ENCODE measurements at regions not wholly inside any gene's neighbourhood (a gene's known extent, or its start where the extent isn't known, plus 50 kb on each side); places are given as distances from the start of the nearest gene placed in this dataset.

DNA sequence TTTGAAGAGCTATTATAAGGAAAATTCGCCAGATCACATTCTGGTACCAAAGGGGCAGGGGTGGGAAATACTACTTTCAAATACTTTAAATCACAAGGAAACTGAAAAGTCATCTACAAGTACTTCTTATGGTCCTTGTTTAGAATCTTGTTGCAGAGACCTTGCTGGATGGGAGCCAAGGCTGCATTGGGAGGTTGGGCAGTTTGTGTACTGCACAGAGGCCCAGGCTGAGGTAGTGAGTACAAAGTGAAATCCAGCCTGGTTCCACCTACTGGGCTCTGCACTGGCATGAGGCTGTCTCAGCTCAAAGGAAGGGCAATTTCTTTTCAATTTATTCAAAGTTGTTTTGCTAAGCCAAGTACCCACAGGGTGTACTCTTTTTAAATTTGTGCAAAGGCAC is 140.3 kb upstream of the DLX2 start:
- no peak for TF ChIP-seq EZH2 (IDR thresholded peaks at IDR 0.05; ENCODE audit: insufficient read depth, poor library complexity, severe bottlenecking)
- no peak for TF ChIP-seq EZH2phosphoT487 (IDR thresholded peaks at IDR 0.05; ENCODE audit: insufficient read depth, low read depth)

Data from GM23248 (cell line).